COLO829 (cell line): ENCODE measurements at regions not wholly inside any gene's neighbourhood (a gene's known extent, or its start where the extent isn't known, plus 50 kb on each side); places are given as distances from the start of the nearest gene placed in this dataset.

Experiments
- DNase-seq: peaks from one replicate; pipeline ENCODE4 v3.0.0; 2012; ENCODE audit warnings: low spot score

DNA sequence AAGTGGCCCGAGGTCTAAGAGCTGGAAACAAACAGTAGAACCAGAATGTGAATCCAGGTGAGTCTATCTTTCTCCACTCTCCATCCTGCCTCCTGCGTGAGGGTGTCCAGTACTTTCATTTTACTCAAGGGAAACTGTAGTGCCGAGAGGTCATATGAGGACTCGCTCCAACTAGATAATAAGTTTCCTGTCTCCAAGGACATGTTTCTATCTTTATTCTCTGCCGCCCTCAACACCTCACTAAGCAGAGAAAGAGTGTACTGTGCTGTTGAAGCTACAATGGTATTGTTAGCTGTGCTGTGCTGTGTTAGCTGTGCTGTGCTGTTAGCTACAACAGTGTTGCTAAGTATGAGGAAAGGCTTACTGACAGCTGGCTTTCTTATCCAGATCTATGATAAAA lies 137.9 kb upstream of the COL8A1 start:
- no peak for DNase-seq

GRCh38 chr3:99499235-99500158 lies 138.9 kb upstream of the COL8A1 start:
- DNase-seq: peak; percentile 61

- no peak for DNase-seq
These were observed 139.7 kb upstream of the COL8A1 start for GRCh38 chr3:99498550-99499234.

- DNase-seq: no peak
These were observed 150.5 kb upstream of the COL8A1 start for GRCh38 chr3:99487894-99488293.

DNA sequence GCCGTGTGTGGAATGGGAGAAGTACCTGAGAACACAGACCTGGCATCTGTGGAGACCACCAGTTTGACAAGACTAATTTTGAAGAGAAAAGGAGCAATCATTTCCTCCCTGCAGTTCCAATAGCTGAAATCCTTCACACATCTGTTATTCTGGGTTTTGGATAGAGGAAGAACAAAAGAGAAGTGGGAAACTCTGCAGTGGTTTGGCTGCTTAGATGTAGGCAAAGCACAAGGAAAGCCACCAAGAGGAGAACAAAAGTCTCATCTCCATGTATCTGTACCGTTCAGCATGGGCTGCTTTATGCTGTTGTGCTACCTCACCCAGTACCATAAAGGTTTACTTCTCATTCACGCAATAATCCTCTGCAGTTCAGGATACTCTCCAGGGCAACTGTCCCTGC lies 153.1 kb upstream of the COL8A1 start:
- DNase-seq: no peak

- no peak for DNase-seq
These were observed 153.5 kb upstream of the COL8A1 start for GRCh38 chr3:99484871-99485270.

DNA sequence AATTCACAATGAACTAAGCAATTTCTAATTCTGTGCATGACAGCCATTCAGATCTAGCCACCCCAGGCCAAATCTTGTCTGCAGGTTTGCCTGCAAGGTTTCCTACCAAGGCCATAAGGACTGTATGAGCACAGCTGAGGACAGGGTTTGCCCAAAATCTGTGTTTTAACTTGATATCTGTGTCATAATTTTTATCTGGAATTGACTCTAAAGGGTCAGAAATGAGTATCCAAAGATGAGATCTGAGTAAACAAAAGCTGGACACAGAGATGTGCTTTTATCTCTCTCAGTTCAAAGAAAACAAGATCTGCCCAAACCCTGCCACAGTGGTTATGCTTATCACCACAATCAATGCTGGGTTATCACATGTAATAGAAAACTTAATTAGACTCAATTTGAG lies 154.6 kb upstream of the COL8A1 start:
- DNase-seq: no peak

- no peak for DNase-seq
These were observed 156.2 kb upstream of the COL8A1 start for GRCh38 chr3:99482191-99482590.

DNA sequence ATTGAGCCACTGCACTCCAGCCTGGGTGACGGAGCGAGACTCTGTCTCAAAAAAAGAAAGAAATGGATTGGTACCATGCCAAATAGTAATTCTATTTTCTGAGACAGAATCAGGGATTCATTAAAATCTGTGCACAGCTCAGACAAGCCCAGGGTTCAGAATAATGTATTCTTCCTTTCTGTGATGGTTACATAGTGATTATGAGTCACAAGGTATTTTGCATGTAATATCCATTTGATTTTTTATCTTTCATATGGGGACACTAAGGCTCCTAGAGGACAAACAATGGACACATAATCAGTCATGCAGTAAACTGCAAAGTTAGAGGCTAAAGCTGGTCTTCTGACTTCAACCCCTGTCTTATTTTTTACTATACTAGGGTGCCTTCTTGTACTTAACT lies 156.8 kb upstream of the COL8A1 start:
- DNase-seq: no peak

GRCh38 chr3:99479768-99480167 lies 158.6 kb upstream of the COL8A1 start:
- no peak for DNase-seq

- no peak for DNase-seq
These were observed 160.7 kb upstream of the COL8A1 start for GRCh38 chr3:99477650-99478049.

DNA sequence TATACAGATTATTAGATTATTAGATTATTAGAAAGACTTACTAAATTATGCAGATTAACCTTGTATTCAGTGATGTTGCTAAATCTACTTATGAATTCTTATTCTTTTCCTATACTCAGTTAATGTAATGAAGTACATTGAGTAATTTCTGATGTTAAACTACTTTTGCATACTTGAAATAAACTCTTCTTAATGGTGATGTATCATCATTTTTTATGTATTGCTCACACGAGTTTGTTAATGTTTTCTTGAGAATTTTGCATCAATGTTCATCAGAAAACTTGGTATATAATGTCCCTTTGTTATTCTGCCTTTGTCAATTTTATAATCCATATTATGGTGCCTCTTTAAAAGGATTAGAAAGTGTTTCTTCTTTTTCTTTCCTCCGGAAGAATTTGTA lies 163.2 kb upstream of the COL8A1 start:
- DNase-seq: no peak

DNA sequence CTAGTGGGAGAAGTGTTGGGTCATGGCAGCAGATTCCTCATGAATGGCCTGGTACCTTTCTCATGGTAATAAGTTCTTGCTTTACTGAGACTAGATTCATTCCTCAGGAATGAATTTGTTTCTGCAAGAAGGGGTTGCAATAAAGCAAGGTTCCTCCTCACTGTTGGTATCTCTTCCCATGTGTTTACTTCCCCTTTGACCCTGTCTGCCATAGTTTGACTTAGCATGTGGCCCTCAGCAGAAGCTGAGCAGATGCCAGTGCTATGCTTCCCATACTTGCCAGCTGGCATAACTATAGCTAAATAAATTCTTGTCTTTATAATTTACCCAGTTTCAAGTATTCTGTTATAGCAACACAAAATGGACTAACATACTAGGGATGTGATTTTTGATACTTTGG lies 163.6 kb upstream of the COL8A1 start:
- DNase-seq: no peak

- no peak for DNase-seq
These were observed 165.1 kb upstream of the COL8A1 start for GRCh38 chr3:99473321-99473751.

- no peak for DNase-seq
These were observed 166.0 kb upstream of the COL8A1 start for GRCh38 chr3:99472385-99472784.

DNA sequence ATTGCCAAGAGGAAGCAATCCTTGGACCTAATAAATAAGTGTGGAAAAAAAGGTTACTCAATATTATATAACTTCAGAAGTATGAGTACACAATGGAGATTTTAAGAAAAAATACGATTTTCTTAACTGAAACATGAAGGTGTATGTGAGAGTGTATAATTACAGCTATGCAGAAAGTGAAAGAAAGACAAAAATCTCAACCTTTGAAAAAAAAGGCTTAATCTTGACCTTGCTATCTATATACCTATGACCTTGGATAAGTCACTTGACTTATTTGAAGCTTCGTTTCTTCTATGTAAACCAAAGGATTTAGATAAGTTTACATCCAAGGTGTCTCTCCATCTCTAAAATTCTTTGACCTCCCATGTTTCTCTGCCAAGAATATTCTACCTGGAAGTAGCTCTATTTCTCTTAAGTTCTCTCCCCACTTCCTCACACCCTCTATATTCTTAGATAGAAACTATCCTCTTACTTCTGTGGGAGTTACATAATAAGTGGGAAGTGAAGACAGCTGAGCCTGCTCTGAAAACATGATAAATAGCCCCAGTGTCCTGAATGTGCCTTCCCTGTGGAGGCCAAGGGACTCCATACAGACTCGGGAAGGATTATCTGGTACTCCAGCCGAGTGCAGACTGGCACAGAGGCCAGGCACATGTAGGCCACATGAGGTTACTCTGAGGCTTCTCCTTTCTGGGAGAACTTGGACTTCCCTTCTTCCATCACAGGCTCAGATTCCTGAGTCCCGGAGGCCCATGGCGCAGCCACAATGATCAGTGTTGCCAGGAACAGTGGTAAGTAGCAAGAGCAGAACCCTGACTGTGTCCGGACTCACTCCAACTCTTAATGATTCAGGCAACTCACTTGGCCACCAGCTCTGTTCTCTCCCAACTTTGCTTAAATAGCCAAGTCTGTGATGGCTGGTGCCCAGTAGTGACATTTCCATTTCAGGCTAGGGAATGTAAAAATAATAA lies 166.8 kb upstream of the COL8A1 start:
- DNase-seq: no peak

DNA sequence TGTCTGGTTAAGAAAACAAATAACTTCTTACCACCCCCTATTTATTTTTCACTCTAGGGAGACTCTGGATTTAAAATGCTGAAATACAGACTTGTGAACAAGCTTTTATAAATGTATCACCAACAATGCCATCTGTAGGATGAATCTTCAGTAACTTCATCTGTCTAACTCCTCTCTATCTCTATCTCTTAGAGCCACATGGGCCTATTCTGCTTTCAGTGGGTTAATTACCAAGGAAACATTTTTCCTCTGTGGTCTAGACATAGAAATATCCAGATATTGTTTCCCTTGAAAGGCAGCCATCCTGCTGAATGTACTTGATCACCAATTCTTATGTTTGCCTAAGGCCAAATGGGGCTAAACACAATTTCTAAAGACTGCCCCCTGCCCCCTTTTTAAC lies 167.6 kb upstream of the COL8A1 start:
- DNase-seq: no peak

DNA sequence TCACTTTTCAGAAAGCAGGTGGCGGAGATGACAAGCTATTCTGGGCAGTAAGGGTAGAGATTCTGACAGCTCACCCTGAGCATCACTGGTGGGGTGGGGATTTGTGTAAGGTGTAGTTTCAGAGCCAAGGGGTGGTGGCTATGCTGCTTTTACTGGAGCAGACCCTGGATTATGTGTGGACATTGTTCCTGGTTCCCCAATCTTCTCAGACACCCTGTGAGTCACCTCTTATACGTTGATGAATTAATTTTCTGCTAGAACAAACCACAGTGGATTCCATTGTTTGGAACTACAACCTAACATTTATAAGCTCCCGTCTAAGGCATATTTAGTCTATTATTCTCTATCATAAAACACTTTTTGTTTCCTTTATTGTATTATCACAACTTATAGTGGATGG lies 169.5 kb upstream of the COL8A1 start:
- DNase-seq: peak; percentile 76

GRCh38 chr3:99467420-99467819 lies 171.0 kb upstream of the COL8A1 start:
- no peak for DNase-seq

- DNase-seq: no peak
These were observed 172.1 kb upstream of the COL8A1 start for GRCh38 chr3:99466331-99466730.

DNA sequence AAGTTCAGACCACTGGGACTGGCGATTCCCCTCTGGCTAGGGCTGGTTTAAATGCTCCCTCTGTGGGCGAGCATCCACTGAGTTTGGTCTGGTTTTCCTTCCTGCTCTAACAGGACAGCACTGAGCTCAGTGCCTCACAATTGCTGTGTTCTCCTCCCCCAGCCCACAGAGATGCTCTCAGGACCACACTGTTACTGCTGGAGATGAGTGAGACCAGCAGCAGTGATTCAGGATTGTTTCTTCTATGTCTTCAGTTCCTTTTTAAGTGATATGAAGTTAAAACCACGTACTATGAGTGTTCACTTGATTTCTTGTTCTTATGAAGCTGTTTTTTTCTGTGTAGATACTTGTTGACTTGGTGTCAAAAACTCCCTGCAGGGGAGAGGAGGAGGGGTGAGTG lies 180.4 kb upstream of the COL8A1 start:
- no peak for DNase-seq

- no peak for DNase-seq
These were observed 195.8 kb upstream of the COL8A1 start for GRCh38 chr3:99442599-99442998.
